PC-9 (cell line): ENCODE measurements at regions not wholly inside any gene's neighbourhood (a gene's known extent, or its start where the extent isn't known, plus 50 kb on each side); places are given as distances from the start of the nearest gene placed in this dataset.

Experiments
- BruUV-seq: library from RNA; stranded (reverse); fragments of 400-500 nt; replicated peaks from 2 replicates; lab custom pipeline; 2021; lab: Mats Ljungman, UMichigan
- CTCF ChIA-PET: fragments of 300-600 bp; sonication (Branson Sonifier 250); formaldehyde crosslinking; loops from one replicate; lab custom pipeline; 2022; ENCODE audit warnings: antibody characterized with exemption; lab: Charles Lee
- POLR2A ChIA-PET: fragments of 300-600 bp; sonication (Branson Sonifier 250); formaldehyde crosslinking; loops from one replicate; lab custom pipeline; 2022; ENCODE audit warnings: antibody characterized with exemption; ENCODE audit not compliant: unreplicated experiment; lab: Charles Lee
- DNase-seq, 2 experiments: peaks; one replicate each; pipeline versions ENCODE4 v3.0.0 to v3.0.0-alpha.2; 2015 to 2022; ENCODE audit warnings: mixed read lengths in 1 of 2
- H2AFZ ChIP-seq: fragments of 200-600 bp; sonication (generic); 2 replicates; pipeline ENCODE4 v1.8.1; 2017; ENCODE audit warnings: antibody characterized with exemption
- H3F3A ChIP-seq: fragments of 200-600 bp; sonication (generic); 2 replicates; pipeline ENCODE4 v1.8.1; 2017; ENCODE audit warnings: antibody characterized with exemption, mild to moderate bottlenecking, low read depth; ENCODE audit not compliant: insufficient read depth
- H3K27ac ChIP-seq: fragments of 200-600 bp; sonication (generic); 2 replicates; pipeline ENCODE4 v1.6.1; 2016; ENCODE audit warnings: mixed run types
- H3K27me3 ChIP-seq: fragments of 200-600 bp; sonication (generic); 2 replicates; pipeline ENCODE4 v1.6.1; 2016; ENCODE audit warnings: low read depth, mixed run types; ENCODE audit not compliant: insufficient read depth
- H3K36me3 ChIP-seq: fragments of 200-600 bp; sonication (generic); 2 replicates; pipeline ENCODE4 v1.6.1; 2016; ENCODE audit warnings: low read depth, mixed run types
- H3K4me1 ChIP-seq: fragments of 200-600 bp; sonication (generic); replicated peaks from 2 replicates; pipeline ENCODE4 v1.6.1; 2016; ENCODE audit warnings: mixed run types; ENCODE audit not compliant: insufficient read depth
- H3K4me2 ChIP-seq: fragments of 200-600 bp; sonication (generic); 2 replicates; pipeline ENCODE4 v1.6.1; 2017; ENCODE audit warnings: mixed run types
- H3K4me3 ChIP-seq: fragments of 200-600 bp; sonication (generic); 2 replicates; pipeline ENCODE4 v1.6.1; 2016; ENCODE audit warnings: mixed run types
- H3K79me2 ChIP-seq: fragments of 200-600 bp; sonication (generic); 2 replicates; pipeline ENCODE4 v1.6.1; 2017; ENCODE audit warnings: low read depth, mixed run types
- H3K9me2 ChIP-seq: fragments of 200-600 bp; sonication (generic); 2 replicates; pipeline ENCODE4 v1.8.1; 2017; ENCODE audit warnings: mild to moderate bottlenecking; ENCODE audit not compliant: insufficient read depth
- H3K9me3 ChIP-seq: fragments of 200-600 bp; sonication (generic); 2 replicates; pipeline ENCODE4 v1.8.1; 2016; ENCODE audit warnings: low read depth; ENCODE audit not compliant: insufficient read depth
- H4K20me1 ChIP-seq: fragments of 200-600 bp; sonication (generic); 2 replicates; pipeline ENCODE4 v1.8.1; 2017; ENCODE audit not compliant: insufficient read depth
- CTCF ChIP-seq: fragments of 200-600 bp; sonication (generic); conservative IDR thresholded peaks from 2 replicates; pipeline ENCODE4 v1.6.1; 2017; ENCODE audit warnings: mixed run types, antibody characterized with exemption, mild to moderate bottlenecking, moderate library complexity
- EZH2 ChIP-seq: fragments of 200-600 bp; sonication (generic); IDR thresholded peaks from 2 replicates; pipeline ENCODE4 v1.8.0; 2017; ENCODE audit warnings: antibody characterized with exemption, low read depth
- intact Hi-C: fragments of 100-400 bp; cut with micrococcal nuclease; formaldehyde crosslinking; loops from one replicate; pipeline ENCODE4 v1.10.0; 2022; ENCODE audit not compliant: unreplicated experiment

DNA sequence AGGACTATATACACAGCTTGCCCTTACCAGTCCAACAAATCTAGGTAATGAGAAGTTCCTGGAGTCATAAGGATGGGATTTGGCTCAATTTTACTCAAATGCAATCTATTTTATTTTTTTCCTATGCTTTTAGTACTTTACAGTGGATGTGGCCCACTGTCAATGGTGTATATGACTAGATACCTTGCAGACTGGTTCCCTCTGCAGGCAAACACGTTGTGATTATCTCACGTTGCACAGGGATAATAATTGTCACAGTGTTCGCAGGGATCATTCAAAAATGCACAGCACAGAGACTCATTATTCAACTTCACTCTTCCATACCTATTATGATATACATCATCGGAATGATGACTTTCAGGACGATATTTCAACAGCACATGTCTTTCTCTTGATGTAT, 359.7 kb downstream of the MBD2 start:
- H3F3A ChIP-seq = no peaks in the 10 kb centered on the region
- H3K9me3 ChIP-seq = no peaks in the 10 kb centered on the region
- CTCF ChIA-PET = no interaction called here
- no peaks in the 10 kb centered on the region; the same call in 1 of the 2 replicates for H3K9me2 ChIP-seq
- intact Hi-C loops = no loop called here
- no peak overlapping the region for H3K4me3 ChIP-seq
- no peaks in the 10 kb centered on the region for H3K79me2 ChIP-seq
- H3K27me3 ChIP-seq = no peaks in the 10 kb centered on the region
- POLR2A ChIA-PET = interaction anchor here (0.7 kb wide), 1 partner anchor 432 kb away, joined by 8 read pairs; no protein-coding TSS in a partner anchor
- H3K4me1 ChIP-seq = no peaks in the 10 kb centered on the region
- BruUV-seq = no TSS peak
- H4K20me1 ChIP-seq = no peaks in the 10 kb centered on the region
- TF ChIP-seq EZH2 = no peak
- no peak for TF ChIP-seq CTCF
- H2AFZ ChIP-seq = no peak overlapping the region
- no peaks in the 10 kb centered on the region for H3K36me3 ChIP-seq
- no peak overlapping the region for H3K27ac ChIP-seq
- H3K4me2 ChIP-seq = no peak overlapping the region
- no peak for DNase-seq

GRCh38 chr18:53862921-53863320, 361.5 kb downstream of the MBD2 start:
- no peaks in the 10 kb centered on the region for H3K9me3 ChIP-seq
- H3K9me2 ChIP-seq = no peaks in the 10 kb centered on the region; the same call in none of the 2 replicates
- no peaks in the 10 kb centered on the region for H4K20me1 ChIP-seq
- no peaks in the 10 kb centered on the region for H3K79me2 ChIP-seq
- no peak overlapping the region for H3K4me3 ChIP-seq
- H3K4me2 ChIP-seq = no peak overlapping the region
- CTCF ChIA-PET = no interaction called here
- POLR2A ChIA-PET = no interaction called here
- H3F3A ChIP-seq = no peaks in the 10 kb centered on the region
- no peaks in the 10 kb centered on the region for H3K36me3 ChIP-seq
- no peaks in the 10 kb centered on the region for H3K4me1 ChIP-seq
- H2AFZ ChIP-seq = no peak overlapping the region
- intact Hi-C loops = no loop called here
- TF ChIP-seq CTCF (no peak), EZH2 (no peak)
- no peak overlapping the region for H3K27ac ChIP-seq
- no peaks in the 10 kb centered on the region for H3K27me3 ChIP-seq
- no TSS peak for BruUV-seq
- DNase-seq = no peak

DNA sequence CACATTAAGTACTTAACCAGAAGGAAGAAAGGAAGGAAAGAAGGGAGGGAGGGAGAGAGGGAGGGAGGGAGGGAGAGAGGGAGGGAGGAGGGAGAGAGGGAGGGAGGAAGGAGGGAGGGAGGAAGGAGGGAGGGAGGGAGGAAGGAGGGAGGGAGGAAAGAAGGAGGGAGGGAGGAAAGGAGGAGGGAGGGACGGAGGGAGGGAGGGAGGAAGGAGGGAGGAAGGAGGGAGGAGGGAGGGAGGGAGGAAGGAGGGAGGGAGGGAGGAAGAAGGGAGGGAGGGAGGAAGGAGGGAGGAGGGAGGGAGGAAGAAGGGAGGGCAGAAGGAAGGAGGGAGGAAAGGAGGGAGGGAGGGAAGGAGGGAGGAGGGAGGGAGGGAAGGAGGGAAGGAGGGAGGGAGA, 363.3 kb downstream of the MBD2 start:
- Histone ChIP-seq H3K4me3 (no peak overlapping the region), H3K4me2 (no peak overlapping the region), H3K27me3 (no peaks in the 10 kb centered on the region), H3F3A (no peaks in the 10 kb centered on the region), H3K36me3 (no peaks in the 10 kb centered on the region), H3K79me2 (no peaks in the 10 kb centered on the region), H2AFZ (no peak overlapping the region), H3K9me3 (no peaks in the 10 kb centered on the region), H3K27ac (no peak overlapping the region), H3K4me1 (no peaks in the 10 kb centered on the region), H3K9me2 (no peaks in the 10 kb centered on the region; the same call in none of the 2 replicates), H4K20me1 (no peaks in the 10 kb centered on the region)
- ChIA-PET POLR2A (no interaction called here), CTCF (no interaction called here)
- no TSS peak for BruUV-seq
- intact Hi-C loops = no loop called here
- no peak for DNase-seq
- TF ChIP-seq EZH2 = no peak
- TF ChIP-seq CTCF = no peak
